ENCODE measurements at regions not wholly inside any gene's neighbourhood (a gene's known extent, or its start where the extent isn't known, plus 50 kb on each side); places are given as distances from the start of the nearest gene placed in this dataset.

GRCh38 chr18:1102848-1103247 lies 198.2 kb downstream of the ADCYAP1 start:
- Histone ChIP-seq H3K4me1 (ENCODE audit: insufficient read depth, poor library complexity, severe bottlenecking) (no peaks in the 10 kb centered on the region), H3K27ac (ENCODE audit: poor library complexity, severe bottlenecking) (no peak overlapping the region), H3K36me3 (ENCODE audit: low read depth) (no peaks in the 10 kb centered on the region), H3K4me3 (ENCODE audit: severe bottlenecking) (no peak overlapping the region), H3K9me3 (ENCODE audit: severe bottlenecking) (no peaks in the 10 kb centered on the region), H3K27me3 (ENCODE audit: insufficient read depth, poor library complexity, severe bottlenecking) (no peaks in the 10 kb centered on the region)
- TF ChIP-seq CTCF (IDR thresholded peaks at IDR 0.05; ENCODE audit: poor library complexity, severe bottlenecking), result no peak
- no peak for DNase-seq (ENCODE audit: low spot score)
- ATAC-seq (ENCODE audit: low read depth), result no peak

GRCh38 chr18:1103537-1103936 lies 198.9 kb downstream of the ADCYAP1 start:
- no peaks in the 10 kb centered on the region for H3K36me3 ChIP-seq (ENCODE audit: low read depth)
- no peak overlapping the region for H3K4me3 ChIP-seq (ENCODE audit: severe bottlenecking)
- ATAC-seq (ENCODE audit: low read depth), result no peak
- H3K27ac ChIP-seq (ENCODE audit: poor library complexity, severe bottlenecking), result no peak overlapping the region
- no peak for TF ChIP-seq CTCF (IDR thresholded peaks at IDR 0.05; ENCODE audit: poor library complexity, severe bottlenecking)
- no peaks in the 10 kb centered on the region for H3K27me3 ChIP-seq (ENCODE audit: insufficient read depth, poor library complexity, severe bottlenecking)
- no peaks in the 10 kb centered on the region for H3K4me1 ChIP-seq (ENCODE audit: insufficient read depth, poor library complexity, severe bottlenecking)
- DNase-seq (ENCODE audit: low spot score), result no peak
- no peaks in the 10 kb centered on the region for H3K9me3 ChIP-seq (ENCODE audit: severe bottlenecking)

- DNase-seq (ENCODE audit: low spot score), result no peak
- Histone ChIP-seq H3K36me3 (ENCODE audit: low read depth) (no peaks in the 10 kb centered on the region), H3K4me3 (ENCODE audit: severe bottlenecking) (no peak overlapping the region), H3K4me1 (ENCODE audit: insufficient read depth, poor library complexity, severe bottlenecking) (no peaks in the 10 kb centered on the region), H3K27ac (ENCODE audit: poor library complexity, severe bottlenecking) (no peak overlapping the region), H3K9me3 (ENCODE audit: severe bottlenecking) (no peaks in the 10 kb centered on the region), H3K27me3 (ENCODE audit: insufficient read depth, poor library complexity, severe bottlenecking) (no peaks in the 10 kb centered on the region)
- no peak for TF ChIP-seq CTCF (IDR thresholded peaks at IDR 0.05; ENCODE audit: poor library complexity, severe bottlenecking)
- ATAC-seq (ENCODE audit: low read depth), result 0 out of 3 replicates have a peak, but pooled peaks have one; percentile 29
Observed at GRCh38 chr18:1104181-1104881, 199.7 kb downstream of the ADCYAP1 start.

GRCh38 chr18:1124495-1124894 lies 219.8 kb downstream of the ADCYAP1 start:
- no peaks in the 10 kb centered on the region for H3K4me1 ChIP-seq (ENCODE audit: insufficient read depth, poor library complexity, severe bottlenecking)
- no peaks in the 10 kb centered on the region for H3K27me3 ChIP-seq (ENCODE audit: insufficient read depth, poor library complexity, severe bottlenecking)
- no peak overlapping the region for H3K4me3 ChIP-seq (ENCODE audit: severe bottlenecking)
- no peak for TF ChIP-seq CTCF (IDR thresholded peaks at IDR 0.05; ENCODE audit: poor library complexity, severe bottlenecking)
- DNase-seq (ENCODE audit: low spot score), result no peak
- no peaks in the 10 kb centered on the region for H3K9me3 ChIP-seq (ENCODE audit: severe bottlenecking)
- H3K27ac ChIP-seq (ENCODE audit: poor library complexity, severe bottlenecking), result no peak overlapping the region
- ATAC-seq (ENCODE audit: low read depth), result no peak
- no peaks in the 10 kb centered on the region for H3K36me3 ChIP-seq (ENCODE audit: low read depth)

- H3K27ac ChIP-seq (ENCODE audit: poor library complexity, severe bottlenecking), result no peak overlapping the region
- ATAC-seq (ENCODE audit: low read depth) (no peak), DNase-seq (ENCODE audit: low spot score) (no peak)
- TF ChIP-seq CTCF (IDR thresholded peaks at IDR 0.05; ENCODE audit: poor library complexity, severe bottlenecking), result no peak
- no peaks in the 10 kb centered on the region for H3K36me3 ChIP-seq (ENCODE audit: low read depth)
- H3K27me3 ChIP-seq (ENCODE audit: insufficient read depth, poor library complexity, severe bottlenecking), result no peaks in the 10 kb centered on the region
- no peak overlapping the region for H3K4me3 ChIP-seq (ENCODE audit: severe bottlenecking)
- H3K9me3 ChIP-seq (ENCODE audit: severe bottlenecking), result peaks cover 2% of the 10 kb centered on the region
- H3K4me1 ChIP-seq (ENCODE audit: insufficient read depth, poor library complexity, severe bottlenecking), result no peaks in the 10 kb centered on the region
Observed at GRCh38 chr18:1133541-1133940, 228.9 kb downstream of the ADCYAP1 start.
